Activated T-cell treated with anti-CD3 and anti-CD28 coated beads for 24 hours (primary cell): ENCODE measurements at regions not wholly inside any gene's neighbourhood (a gene's known extent, or its start where the extent isn't known, plus 50 kb on each side); places are given as distances from the start of the nearest gene placed in this dataset.
"Not testable (repeated sequence)": the region's sequence is repeated elsewhere in the genome, so short reads cannot be mapped to it uniquely, and the experiment has no call there.

Experiments used
- DNase-seq: peaks from one replicate; pipeline ENCODE4 v3.0.0-alpha.2; 2020; ENCODE audit warnings: low read depth

DNA sequence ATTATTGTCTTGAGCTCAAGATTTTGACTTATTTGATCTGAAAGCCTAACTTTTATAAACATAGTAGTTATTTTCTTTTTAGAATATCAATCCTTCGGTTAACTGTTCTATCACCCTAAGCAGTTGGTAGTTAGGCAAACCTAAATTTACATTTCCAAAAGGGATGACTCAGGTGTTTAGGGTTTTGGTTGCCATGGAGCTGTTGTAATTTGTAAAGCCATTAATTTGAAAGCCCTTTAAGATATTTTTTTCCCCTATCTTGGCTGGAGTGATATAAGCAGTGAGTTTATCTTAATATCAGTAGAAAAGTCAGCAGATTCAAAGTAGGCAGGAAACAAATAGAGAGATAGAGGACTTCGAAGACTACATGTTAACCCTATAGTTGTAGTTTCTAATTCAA is 1472.6 kb upstream of the CELF2 start:
- DNase-seq = no peak

DNA sequence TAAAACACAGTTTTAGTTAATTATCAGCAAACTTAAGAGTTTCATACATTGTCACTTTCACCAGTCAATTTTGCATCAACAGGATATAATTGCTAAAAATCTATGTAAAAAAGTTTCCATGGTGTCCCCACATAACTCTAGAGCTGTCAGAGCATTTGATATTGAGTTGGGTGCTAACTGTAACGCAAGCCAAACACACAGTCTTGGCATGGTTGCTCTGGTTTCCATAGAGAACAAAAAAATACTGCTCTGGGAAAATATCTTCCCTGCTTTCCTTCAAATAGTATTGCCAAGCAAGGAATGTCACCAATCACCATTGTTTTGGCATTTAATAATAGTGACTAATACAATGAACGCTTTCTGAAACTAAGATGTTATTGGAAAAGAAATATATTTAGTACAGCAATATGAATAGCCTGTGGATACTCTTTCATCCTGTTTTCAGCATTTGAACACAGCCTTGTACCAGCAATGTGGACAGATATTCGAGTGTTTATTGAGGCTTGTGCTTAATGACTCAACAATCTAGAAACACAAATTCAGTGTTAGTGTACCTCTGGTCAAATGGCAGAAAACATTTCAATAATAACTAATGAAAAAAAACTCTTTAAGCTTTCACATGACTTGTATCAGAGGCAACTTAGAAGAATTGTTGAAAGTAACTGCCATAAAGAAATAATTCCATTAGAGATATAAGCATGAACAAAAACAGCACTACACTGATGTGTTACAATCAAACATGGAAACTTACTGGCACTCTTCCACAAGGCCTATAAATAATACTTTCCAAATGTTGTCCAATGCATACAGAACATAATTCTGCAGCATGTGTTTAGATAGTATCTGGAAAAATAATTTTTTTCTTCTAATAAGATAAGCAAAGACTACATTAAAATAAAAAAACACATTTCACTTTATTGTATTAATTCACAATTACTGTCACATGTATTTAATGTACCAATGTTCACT is 1469.5 kb upstream of the CELF2 start:
- no peak for DNase-seq

DNA sequence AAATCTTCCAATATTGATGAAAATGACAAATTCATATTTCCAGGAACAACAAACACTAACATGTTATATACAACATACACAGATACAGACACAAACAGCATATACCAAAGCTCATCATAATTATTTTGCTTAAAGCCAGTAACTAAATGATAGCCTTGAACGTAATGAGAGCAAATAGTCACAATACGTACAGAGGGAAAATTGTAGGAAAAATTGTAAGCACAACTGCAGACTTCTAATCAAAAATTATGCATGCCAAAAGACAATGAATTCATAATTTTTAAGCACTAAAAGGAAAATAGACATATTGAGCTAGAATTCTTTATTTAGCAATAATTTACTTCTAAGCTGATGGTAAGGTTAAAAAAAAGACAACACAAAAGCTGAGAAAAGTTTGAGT is 1466.9 kb upstream of the CELF2 start:
- DNase-seq = no peak

DNA sequence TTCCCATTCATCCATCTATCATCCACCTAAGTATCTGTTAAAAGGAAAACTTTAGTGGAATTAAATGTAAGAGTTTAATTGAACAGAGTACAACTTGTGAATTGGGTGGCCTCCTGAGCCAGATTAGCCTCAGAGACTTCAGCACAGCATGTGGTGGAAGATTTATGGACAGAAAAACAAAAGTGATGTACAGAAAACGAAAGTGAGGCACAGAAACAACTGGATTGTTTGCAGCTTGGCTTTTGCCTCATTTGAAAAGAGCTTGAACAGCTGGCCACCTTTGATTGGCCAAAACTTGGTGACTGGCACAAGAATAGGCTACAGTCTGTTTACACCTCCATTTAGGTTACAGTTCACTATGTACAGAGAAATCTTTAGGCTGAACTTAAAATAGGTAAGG is 1463.4 kb upstream of the CELF2 start:
- no peak for DNase-seq

DNA sequence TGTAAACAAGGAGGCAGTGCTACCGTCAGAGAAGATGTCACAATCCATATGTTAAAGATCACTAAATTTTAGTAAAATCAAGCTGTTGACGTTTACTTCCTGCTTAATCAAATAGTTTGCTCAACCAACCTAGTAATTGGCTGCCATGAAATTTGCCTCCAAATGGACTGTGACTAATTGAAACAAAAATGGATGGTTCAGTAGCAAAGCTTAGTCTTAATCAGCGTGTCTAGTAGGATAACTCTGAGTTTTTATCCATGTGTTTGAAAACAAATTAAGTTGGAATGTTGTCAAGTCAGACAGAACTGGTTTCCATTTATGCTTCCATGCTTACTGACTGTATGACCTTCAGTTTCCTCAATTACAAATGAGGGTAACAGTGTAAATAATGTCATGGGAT is 1456.7 kb upstream of the CELF2 start:
- no peak for DNase-seq

DNA sequence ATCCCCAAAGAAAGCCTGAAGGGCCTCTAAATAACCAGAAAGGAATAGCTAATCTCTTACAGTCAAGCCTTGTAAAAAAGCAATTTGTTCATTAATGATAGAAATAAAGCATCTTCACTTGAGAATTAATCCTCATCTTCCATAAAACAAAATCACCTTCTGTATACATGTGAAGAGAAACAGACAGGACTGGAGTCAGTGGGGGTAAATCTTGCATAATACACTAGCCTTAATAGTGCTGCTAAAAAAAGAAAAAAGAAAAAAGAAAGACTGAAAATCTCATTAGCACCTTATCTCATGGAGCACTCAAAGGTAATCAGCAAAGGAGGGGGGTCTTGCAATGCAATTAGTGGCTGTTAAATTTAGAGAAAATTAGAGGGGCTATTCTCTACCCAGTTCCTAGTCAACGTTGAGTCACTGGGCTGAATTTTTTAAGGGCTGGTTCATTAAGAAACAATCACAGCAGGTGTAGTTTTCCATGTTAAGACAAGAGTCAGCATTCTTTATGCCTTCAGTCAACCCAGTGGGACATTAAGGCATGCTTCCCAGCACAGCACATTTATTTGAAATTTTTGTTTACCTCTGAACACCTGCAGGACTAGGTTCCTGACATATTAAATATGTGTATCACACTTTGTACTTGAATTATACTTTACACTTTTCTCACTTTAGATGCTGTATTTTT is 1455.7 kb upstream of the CELF2 start:
- no peak for DNase-seq

DNA sequence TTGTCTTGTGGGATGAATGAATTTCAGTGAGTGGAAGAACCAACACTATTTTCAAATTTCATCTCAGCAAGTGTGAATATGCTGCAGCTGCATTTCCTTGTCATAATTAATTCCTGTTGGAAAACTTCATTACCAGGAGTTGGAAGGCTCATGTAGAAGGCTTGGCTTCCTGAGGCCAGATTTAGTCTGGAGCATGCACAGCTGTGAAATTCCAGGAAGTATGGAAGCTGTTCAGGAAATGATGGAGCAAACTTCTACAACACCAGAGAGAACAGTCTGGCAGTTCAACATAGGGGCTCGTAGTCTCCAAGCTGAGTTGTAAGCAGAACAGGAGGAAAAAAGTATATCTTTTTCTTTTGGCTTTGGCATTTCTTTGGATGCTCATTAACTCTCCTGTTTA is 1439.9 kb upstream of the CELF2 start:
- DNase-seq = no peak

DNA sequence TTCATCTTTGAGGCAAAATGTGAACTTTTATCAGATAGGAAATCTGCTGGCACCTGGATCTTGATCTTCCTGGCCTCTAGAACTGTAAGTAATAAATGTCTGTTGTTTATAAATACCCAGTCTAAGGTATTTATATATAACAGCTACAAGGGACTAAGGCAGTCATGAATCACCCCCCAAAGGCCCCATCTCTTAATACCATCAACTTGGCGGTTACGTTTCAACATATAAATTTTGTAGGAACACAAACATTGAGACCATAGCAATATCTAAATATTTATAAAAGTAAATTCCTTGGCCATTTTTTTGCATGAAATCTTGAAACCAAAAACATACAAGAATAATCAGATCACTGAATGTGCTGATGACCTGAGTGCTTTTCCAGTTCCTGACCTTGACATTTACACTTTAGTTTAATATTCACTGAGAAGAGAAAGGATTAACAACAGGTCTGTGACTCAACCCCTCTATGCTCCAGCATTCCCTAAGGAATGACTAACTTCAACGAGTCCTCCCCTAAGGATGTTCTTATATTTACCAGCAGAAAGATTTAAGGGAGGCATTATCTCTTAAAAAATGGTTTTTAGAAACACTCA is 1438.5 kb upstream of the CELF2 start:
- DNase-seq = no peak

DNA sequence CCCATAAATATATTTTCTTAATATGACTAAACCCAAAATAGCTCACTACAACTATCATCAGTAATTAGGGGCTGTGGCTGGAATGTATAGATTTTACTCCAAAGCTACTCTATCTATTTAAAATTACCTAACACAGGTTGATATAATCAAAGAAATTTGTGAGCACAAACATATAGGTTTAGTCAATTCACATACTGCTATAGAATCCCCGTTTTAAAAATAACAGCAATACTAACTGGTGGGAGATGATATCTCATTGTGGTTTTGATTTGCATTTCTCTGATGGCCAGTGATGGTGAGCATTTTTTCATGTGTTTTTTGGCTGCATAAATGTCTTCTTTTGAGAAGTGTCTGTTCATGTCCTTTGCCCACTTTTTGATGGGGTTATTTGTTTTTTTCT is 1434.9 kb upstream of the CELF2 start:
- not testable (repeated sequence) for DNase-seq

DNA sequence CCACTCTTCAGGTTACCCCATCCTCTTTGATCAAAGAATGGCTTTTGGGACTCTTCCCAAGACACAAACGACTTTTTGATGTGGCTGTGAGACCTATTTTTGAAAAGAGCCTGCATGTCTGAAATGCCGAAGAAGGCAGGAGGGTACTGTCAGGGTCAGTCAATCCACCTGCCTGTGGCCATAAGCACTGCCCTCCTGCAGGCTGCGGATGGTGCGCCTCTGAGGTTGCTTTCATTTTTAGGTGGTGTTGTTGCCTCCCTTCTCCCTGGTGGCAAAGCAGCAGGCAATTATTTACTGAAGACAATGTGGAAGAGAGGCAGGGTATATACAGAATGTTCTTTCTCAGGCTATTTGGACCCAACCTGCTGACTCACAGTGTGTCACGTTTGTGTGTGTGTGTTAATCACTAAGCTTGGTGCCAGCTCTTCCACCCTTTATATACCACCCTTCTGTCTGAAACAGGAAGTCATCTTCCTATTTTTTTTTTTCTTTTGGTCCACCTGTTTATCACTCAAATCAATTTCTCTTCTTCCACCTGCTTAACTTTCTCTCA is 1421.2 kb upstream of the CELF2 start:
- DNase-seq = no peak

DNA sequence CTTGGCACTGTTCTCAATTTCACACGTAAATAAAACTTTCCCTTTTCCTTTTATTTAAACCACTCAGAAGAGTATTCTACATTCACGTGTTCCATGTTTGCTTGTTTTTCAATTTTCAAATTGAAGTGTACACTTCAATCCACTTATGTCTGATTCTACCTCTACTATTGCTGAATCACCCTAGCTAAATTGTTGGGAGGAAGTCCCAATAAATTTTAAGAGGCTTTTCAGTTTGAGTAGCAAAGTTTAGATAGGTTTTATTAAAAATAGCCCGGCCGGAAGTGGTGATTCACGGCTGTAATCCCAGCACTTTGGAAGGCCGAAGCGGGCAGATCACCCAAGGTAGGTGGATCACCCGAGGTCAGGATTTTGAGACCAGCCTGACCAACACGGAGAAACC is 1414.7 kb upstream of the CELF2 start:
- no peak for DNase-seq

DNA sequence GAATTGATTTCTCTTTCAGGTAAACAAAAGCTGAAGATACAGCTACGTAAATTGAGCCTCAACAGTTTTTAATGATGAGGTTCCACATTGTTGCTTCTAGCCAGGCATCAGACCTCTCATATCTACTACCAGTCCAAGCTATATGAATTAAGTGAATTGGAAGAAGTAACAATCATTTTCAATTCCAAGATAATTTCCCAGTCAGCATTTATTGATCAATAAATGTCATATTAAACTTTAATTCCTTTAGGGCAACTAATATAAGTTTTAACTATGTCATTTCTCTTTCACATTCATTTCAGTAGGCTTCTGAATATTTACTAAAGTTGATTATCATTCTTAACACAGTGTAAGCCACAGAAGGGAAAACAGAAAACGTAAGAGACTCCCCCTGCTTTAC is 1413.7 kb upstream of the CELF2 start:
- DNase-seq = no peak

DNA sequence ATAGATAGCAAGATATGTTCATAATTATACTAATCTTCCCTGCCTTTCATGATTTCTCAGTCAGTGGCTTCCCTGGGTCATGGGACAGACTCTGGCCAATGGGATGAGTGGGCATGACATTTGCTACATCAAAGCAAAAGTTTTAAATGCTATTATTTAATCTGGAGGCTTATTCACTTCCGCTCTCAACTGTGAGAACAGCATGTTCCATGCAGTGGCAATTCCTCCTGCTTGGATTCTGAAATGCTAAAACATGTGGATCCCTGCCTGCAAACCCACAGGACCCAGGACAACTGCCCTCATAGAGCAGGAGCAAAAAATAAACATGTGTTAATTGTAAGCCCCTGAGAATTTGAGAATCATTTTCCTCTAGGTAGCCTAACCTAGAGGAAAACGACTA is 1412.4 kb upstream of the CELF2 start:
- DNase-seq = no peak

DNA sequence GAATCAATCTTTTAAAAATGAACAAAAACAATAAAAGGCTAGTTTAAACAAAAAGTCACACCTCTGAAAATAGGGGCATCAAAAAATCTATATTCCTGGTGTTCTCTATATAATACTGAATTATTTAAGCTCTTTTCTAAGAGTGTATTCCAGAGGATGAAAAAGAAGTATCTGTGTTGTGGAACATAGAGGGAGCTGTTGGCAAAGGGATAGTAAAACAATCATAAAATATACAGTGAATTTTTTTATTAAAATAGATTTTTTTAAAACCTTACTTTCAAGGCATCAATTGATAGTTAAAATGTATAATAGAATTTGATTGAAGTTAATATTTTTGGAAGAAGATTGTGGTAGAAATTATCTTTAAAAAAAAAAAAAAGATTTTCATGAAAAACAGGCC is 1409.1 kb upstream of the CELF2 start:
- DNase-seq = no peak

DNA sequence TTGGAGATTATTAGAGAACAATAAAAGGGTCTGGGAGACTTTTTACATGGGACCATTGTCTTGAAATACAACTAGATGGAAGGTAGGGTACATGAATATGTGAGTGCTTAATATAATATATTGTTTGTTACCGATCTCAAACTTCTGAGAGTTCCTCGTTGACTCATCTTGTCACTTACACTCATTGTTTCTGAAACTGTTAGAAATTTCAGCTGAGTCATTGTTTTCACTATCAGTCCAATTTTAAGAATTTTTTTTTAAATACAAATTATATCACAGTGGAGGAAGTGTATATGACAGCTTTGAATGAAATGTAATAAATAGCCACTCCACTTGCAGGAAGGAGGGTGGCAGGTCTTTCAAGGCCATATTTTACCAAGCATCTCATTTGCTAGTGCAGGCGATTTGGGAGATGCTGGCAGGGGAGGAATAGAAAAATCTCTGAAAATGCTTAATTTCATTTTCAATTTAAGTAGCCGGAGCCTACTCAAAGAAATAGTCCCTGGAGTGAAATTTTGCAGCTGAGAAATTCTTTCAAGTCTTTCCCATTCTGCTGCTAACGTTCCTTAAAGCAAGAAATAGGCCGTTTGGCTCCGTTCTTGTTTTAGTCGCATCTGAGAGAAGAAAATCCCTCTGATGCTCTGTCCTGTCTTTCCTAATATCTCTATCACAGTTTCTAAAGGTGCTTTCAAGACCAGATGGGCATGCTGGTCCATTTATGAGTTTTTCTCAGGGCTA is 1404.2 kb upstream of the CELF2 start:
- DNase-seq = no peak

DNA sequence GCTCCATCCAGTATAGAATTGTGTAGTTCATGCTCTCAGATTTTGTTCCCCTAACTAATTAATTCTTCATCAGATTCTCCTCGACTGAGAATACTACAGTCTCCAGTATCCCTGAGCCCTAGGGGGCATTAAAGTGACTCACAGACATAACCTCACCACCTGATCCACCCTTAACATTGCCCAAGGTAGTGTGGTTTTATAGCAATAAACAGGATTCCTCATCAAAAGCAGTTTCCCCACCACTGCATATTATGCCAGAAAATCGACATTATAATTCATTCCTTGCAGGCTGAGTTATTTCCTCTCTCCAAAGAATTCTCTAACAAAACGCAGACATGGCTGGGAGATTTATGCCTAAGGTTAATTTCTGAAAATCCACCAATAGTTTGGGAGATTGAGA is 1402.5 kb upstream of the CELF2 start:
- no peak for DNase-seq

DNA sequence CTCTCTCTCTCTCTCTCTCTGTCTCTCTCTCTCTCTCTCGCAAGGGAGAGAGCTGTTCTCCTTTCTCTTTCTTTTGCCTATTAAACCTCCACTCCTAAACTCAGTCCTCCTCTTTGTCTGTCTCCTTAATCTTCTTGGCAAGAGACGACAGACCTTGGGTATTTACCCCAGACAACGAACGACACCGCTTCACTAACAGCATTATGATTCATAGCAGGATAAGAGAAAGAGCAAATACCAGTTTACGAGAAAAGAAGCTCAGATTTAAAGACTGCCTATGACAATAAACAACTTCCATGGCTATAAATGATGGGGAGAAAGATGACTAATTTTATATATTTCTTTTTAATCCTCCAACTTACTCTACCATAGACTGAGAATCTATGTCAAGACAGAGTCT is 1396.5 kb upstream of the CELF2 start:
- DNase-seq = no peak

DNA sequence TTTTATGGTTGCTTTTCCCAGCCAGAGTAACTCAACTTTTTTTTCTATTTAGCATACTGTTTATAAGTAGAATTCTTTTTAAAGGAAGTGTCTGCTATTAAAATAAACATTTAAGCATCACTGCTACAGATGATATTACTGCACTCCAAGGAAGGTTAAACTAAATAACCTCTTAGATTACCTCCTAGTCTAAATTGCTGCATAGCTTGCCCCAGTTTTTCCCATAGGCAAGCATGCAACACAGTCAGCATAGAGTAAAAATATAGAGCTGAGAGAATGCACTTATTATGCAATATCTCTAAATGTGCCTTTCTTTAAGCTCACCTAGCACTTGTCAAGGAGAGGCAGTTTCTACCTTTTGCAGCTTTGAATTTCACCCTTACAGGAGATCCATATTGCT is 1392.4 kb upstream of the CELF2 start:
- no peak for DNase-seq

DNA sequence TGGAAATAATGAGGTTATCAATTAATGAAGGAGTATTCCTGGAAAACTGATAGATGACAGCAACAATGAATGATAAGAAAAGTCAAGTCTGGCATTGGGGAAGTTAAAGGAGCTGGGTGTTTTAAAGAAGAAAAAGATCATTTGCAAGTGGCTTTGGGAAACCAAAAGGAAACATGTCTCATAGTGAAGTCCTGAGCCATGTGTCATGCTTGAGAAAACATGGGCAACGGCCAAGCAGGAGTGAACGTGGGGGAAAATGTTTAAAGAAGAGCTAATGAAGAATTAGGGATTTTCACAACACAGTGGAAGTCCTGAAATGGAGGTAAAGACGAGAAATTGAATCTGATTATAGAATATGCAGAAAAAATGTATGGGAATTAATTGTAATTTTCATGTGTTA is 1383.2 kb upstream of the CELF2 start:
- DNase-seq = no peak

DNA sequence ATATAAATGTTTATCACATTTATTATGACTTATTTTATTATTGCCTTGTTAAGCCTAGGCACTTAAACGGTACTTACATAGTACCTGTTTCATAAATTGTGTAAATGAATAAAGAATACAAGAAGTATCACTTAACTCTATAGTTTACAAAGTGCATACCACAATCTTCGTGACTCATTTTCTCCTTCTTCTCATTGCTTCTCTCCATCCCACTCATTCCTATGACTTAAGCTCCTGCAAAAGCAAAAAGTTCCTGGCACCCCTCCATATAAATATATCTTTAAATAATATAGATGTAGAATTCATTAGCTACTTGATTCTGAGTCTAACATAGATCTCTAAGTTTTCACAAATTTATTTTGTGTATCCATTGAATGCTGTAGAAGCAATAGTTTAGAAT is 1382.0 kb upstream of the CELF2 start:
- no peak for DNase-seq

DNA sequence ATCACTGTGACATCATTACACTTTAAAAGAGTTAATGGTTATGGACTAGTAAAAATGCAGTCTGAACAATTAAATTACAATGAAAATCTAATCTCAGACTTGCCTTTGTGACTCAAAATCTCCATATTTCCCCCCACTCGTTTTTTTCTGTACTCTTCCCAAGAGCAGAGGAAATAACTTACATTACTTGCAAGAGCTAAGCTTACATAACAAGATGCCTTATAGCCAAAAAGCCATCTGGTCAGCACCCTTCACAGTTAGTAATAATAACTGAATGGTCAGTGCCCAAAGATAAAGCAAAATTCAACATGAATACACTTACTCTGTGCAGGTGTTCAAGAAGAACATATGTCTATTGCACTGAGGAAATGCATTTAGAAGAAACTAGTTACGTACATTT is 1381.5 kb upstream of the CELF2 start:
- no peak for DNase-seq

DNA sequence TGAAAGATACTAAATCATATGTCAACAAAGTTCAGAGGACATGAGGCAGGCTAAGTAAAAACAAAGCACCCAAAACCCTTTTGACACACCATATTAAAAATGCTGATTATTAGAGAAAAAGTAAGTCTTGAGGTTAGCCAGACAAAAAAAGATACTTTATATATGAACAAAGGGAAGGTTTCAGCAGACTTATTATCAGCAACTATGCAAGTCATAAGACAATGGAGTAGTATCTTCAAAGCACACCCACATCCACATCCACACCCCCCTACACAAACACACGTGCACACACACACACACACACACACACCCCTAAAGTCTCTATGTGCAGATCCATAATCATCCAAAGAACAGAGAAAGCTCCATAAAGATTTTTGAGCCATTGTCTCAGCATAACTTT is 1373.9 kb upstream of the CELF2 start:
- DNase-seq = no peak
